A549 (cell line): ENCODE measurements at regions not wholly inside any gene's neighbourhood (a gene's known extent, or its start where the extent isn't known, plus 50 kb on each side); places are given as distances from the start of the nearest gene placed in this dataset.

ENCODE experiments used
- ATAC-seq, 2 experiments: fragments of 200-7000 bp in 1 of 2; fragments of >200 bp in 1 of 2; cut with Nextera tagmentation in 1 of 2; cut with Tn5 transposase in 1 of 2; 3 replicates each; pipeline versions ENCODE4 v1.8.0 to v1.9.1; 2018 to 2020; ENCODE audit warnings: mild to moderate bottlenecking in 1 of 2, moderate library complexity in 1 of 2
- CTCF ChIA-PET: fragments of 300-600 bp; sonication (Branson Sonifier 250); formaldehyde crosslinking; extraction: SDS; loops from one replicate; lab custom pipeline; 2021; ENCODE audit warnings: antibody characterized with exemption, inconsistent platforms; lab: Yijun Ruan, JAX
- POLR2A ChIA-PET: fragments of 350-600 bp; formaldehyde crosslinking; extraction: SDS; loops from one replicate; lab custom pipeline; 2021; ENCODE audit warnings: antibody characterized with exemption, inconsistent platforms; lab: Yijun Ruan, JAX
- DNase-seq, 2 experiments: peaks; one replicate each; pipeline versions ENCODE4 v3.0.0 to v3.0.0-alpha.2; 2011 to 2016; ENCODE audit warnings: low read depth in 1 of 2, low spot score in 1 of 2
- FAIRE-seq: peaks from 2 replicates; lab custom pipeline; 2011; peaks lifted over from hg19 to GRCh38; lab: Jason Lieb, UNC
- H3K27ac ChIP-seq, 2 experiments: fragments of >200 bp; sonication (Bioruptor Twin); formaldehyde crosslinking; 3 replicates each; pipeline ENCODE4 v1.5.1; 2016 to 2017
- H3K4me1 ChIP-seq: fragments of >200 bp; sonication (Bioruptor Twin); formaldehyde crosslinking; 3 replicates; pipeline ENCODE4 v1.6.1; 2016
- H3K4me2 ChIP-seq: fragments of >200 bp; sonication (Bioruptor Twin); formaldehyde crosslinking; 3 replicates; pipeline ENCODE4 v1.6.1; 2016
- H3K4me3 ChIP-seq: fragments of >200 bp; sonication (Bioruptor Twin); formaldehyde crosslinking; 3 replicates; pipeline ENCODE4 v1.5.1; 2016
- H3K9me3 ChIP-seq: fragments of >200 bp; sonication (Bioruptor Twin); formaldehyde crosslinking; 3 replicates; pipeline ENCODE4 v1.6.1; 2016
- BHLHE40 ChIP-seq: IDR thresholded peaks from 2 replicates; pipeline ENCODE4 v1.6.1; 2012; ENCODE audit warnings: low read depth, low read length, inconsistent platforms
- CEBPB ChIP-seq, 2 experiments: fragments of >200 bp in 1 of 2; sonication (Bioruptor Twin) in 1 of 2; formaldehyde crosslinking in 1 of 2; IDR thresholded peaks; 2 replicates each; pipeline ENCODE4 v1.6.1; 2012 to 2016
- EHF ChIP-seq: fragments of 250-450 bp; sonication (Bioruptor Pico); IDR thresholded peaks from 2 replicates; pipeline ENCODE4 v1.5.0; 2020; ENCODE audit warnings: mild to moderate bottlenecking
- EHMT2 ChIP-seq: fragments of 200-600 bp; sonication (generic); IDR thresholded peaks from 2 replicates; pipeline ENCODE4 v1.6.1; 2016; ENCODE audit warnings: antibody characterized with exemption, low read depth, mild to moderate bottlenecking, moderate library complexity
- EP300 ChIP-seq, 2 experiments: fragments of >200 bp; sonication (Bioruptor Twin); formaldehyde crosslinking; IDR thresholded peaks; 2 replicates in 1 of 2; 3 replicates in 1 of 2; pipeline ENCODE4 v1.6.1; 2016 to 2017
- ESRRA ChIP-seq: fragments of 150-350 bp; IDR thresholded peaks from 2 replicates; pipeline ENCODE4 v1.6.1; 2014; ENCODE audit warnings: mild to moderate bottlenecking, low read length, borderline replicate concordance
- FOSL2 ChIP-seq, 2 experiments: fragments of 450-650 bp in 1 of 2; fragments of >200 bp in 1 of 2; sonication (Bioruptor Twin) in 1 of 2; formaldehyde crosslinking; IDR thresholded peaks; 2 replicates each; pipeline versions ENCODE4 v1.5.0 to v1.6.1; 2016 to 2020; ENCODE audit warnings: mild to moderate bottlenecking in 1 of 2, moderate library complexity in 1 of 2
- GATA3 ChIP-seq: IDR thresholded peaks from 2 replicates; pipeline ENCODE4 v1.6.1; 2012; ENCODE audit warnings: borderline replicate concordance
- HDAC2 ChIP-seq: fragments of 200-600 bp; sonication (generic); IDR thresholded peaks from 2 replicates; pipeline ENCODE4 v1.6.1; 2016
- HEYL ChIP-seq: fragments of 250-450 bp; sonication (Bioruptor Pico); IDR thresholded peaks from 2 replicates; pipeline ENCODE4 v1.8.0; 2021; ENCODE audit warnings: mild to moderate bottlenecking, moderate library complexity
- HOXB13 ChIP-seq: fragments of 250-450 bp; sonication (Bioruptor Pico); IDR thresholded peaks from 2 replicates; pipeline ENCODE4 v1.5.0; 2020; ENCODE audit warnings: low read depth, mild to moderate bottlenecking, moderate library complexity
- HOXB5 ChIP-seq: fragments of 250-450 bp; sonication (Bioruptor Pico); IDR thresholded peaks from 2 replicates; pipeline ENCODE4 v1.5.0; 2020; ENCODE audit warnings: mild to moderate bottlenecking, moderate library complexity
- KDM5A ChIP-seq: fragments of 200-600 bp; sonication (generic); IDR thresholded peaks from 2 replicates; pipeline ENCODE4 v1.6.1; 2016; ENCODE audit warnings: antibody characterized with exemption, mild to moderate bottlenecking
- MAFK ChIP-seq: fragments of 450-650 bp; IDR thresholded peaks from 2 replicates; pipeline ENCODE4 v1.6.1; 2014; ENCODE audit not compliant: partially characterized antibody
- MYC ChIP-seq: IDR thresholded peaks from 2 replicates; pipeline ENCODE4 v1.6.1; 2012; ENCODE audit warnings: mild to moderate bottlenecking, inconsistent platforms, low read length, improper control_type of control experiment, borderline replicate concordance
- POLR2AphosphoS2 ChIP-seq: conservative IDR thresholded peaks from 2 replicates; pipeline ENCODE4 v1.6.1; 2012; ENCODE audit warnings: low read length, improper control_type of control experiment, inconsistent platforms
- SREBF2 ChIP-seq: fragments of 450-650 bp; IDR thresholded peaks from 2 replicates; pipeline ENCODE4 v1.6.1; 2014; ENCODE audit warnings: mild to moderate bottlenecking, moderate library complexity
- TFCP2L1 ChIP-seq: fragments of 250-450 bp; sonication (Bioruptor Pico); IDR thresholded peaks from 2 replicates; pipeline ENCODE4 v1.5.0; 2021; ENCODE audit warnings: mild to moderate bottlenecking
- ZC3H11A ChIP-seq: fragments of 450-650 bp; IDR thresholded peaks from 2 replicates; pipeline ENCODE4 v1.6.1; 2014; ENCODE audit warnings: antibody characterized with exemption, mild to moderate bottlenecking
- ZNF302 ChIP-seq: fragments of 250-450 bp; sonication (Bioruptor Pico); IDR thresholded peaks from 2 replicates; pipeline ENCODE4 v1.9.0; 2021; ENCODE audit warnings: inconsistent platforms, mild to moderate bottlenecking, moderate library complexity
- WGBS: methylation state at CpG from one replicate; pipeline ENCODE4 v1.1.6; 2017; ENCODE audit errors: missing lambda C conversion rate; 5-methylcytosine and 5-hydroxymethylcytosine counted together
- TF ChIP-seq, protein P1 (sequence below): IDR thresholded peaks from 2 replicates; pipeline ENCODE4 v1.6.1; 2012
- TF ChIP-seq, protein P2 (sequence below): fragments of >200 bp; sonication (Bioruptor Twin); formaldehyde crosslinking; IDR thresholded peaks from 3 replicates; pipeline ENCODE4 v1.5.1; 2016
- TF ChIP-seq, protein P3 (sequence below): fragments of 250-450 bp; sonication (Bioruptor Pico); IDR thresholded peaks from 2 replicates; pipeline ENCODE4 v1.5.0; 2021; ENCODE audit warnings: mild to moderate bottlenecking, moderate library complexity, borderline replicate concordance
- TF ChIP-seq, protein P4 (sequence below): fragments of 250-450 bp; sonication (Bioruptor Pico); IDR thresholded peaks from 2 replicates; pipeline ENCODE4 v1.5.0; 2020; ENCODE audit warnings: low read depth, mild to moderate bottlenecking, moderate library complexity
- TF ChIP-seq, protein P5 (sequence below): fragments of >200 bp; sonication (Bioruptor Twin); formaldehyde crosslinking; IDR thresholded peaks from 3 replicates; pipeline ENCODE4 v1.6.1; 2016
- TF ChIP-seq, protein P6 (sequence below): fragments of >200 bp; sonication (Bioruptor Twin); formaldehyde crosslinking; IDR thresholded peaks from 2 replicates; pipeline ENCODE4 v1.6.1; 2016
- TF ChIP-seq, protein P7 (sequence below): fragments of 200-600 bp; sonication (generic); IDR thresholded peaks from 2 replicates; pipeline ENCODE4 v1.6.1; 2016; ENCODE audit warnings: antibody characterized with exemption, mild to moderate bottlenecking, moderate library complexity

DNA sequence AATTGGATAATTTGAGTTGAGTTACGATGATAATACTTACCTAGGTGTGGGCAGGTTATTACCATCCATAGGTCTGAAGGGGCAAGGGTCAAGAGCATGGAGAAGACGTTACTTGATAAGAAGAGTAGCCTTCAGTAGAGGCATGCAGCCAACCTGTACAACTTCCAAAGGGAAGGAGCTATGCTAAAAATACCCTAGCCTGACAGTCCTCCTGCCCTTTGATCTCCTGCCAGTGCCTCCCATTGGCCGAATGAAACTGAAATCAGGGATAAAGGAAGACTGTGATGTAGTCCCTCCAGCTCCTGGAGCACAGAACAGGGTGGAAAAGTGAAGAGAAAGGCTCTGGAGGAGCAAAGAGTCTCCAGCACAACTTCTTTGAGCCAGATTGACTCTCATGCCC, 487.4 kb downstream of the ADCYAP1 start:
- FAIRE-seq: no peak
- CTCF ChIA-PET: no interaction called here
- TF ChIP-seq CEBPB (IDR thresholded peaks at IDR 0.05): no peak
- TF ChIP-seq ZC3H11A: no peak
- no peak for TF ChIP-seq MYC
- TF ChIP-seq, protein P1, sequence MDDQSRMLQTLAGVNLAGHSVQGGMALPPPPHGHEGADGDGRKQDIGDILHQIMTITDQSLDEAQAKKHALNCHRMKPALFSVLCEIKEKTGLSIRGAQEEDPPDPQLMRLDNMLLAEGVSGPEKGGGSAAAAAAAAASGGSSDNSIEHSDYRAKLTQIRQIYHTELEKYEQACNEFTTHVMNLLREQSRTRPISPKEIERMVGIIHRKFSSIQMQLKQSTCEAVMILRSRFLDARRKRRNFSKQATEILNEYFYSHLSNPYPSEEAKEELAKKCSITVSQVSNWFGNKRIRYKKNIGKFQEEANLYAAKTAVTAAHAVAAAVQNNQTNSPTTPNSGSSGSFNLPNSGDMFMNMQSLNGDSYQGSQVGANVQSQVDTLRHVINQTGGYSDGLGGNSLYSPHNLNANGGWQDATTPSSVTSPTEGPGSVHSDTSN: no peak
- TF ChIP-seq EP300 (IDR thresholded peaks at IDR 0.05): no peak
- TF ChIP-seq MAFK: no peak
- no peak for TF ChIP-seq FOSL2 (IDR thresholded peaks at IDR 0.05)
- no peak for TF ChIP-seq FOSL2 (CRISPR knock-in tag; IDR thresholded peaks at IDR 0.05)
- TF ChIP-seq, protein P2, sequence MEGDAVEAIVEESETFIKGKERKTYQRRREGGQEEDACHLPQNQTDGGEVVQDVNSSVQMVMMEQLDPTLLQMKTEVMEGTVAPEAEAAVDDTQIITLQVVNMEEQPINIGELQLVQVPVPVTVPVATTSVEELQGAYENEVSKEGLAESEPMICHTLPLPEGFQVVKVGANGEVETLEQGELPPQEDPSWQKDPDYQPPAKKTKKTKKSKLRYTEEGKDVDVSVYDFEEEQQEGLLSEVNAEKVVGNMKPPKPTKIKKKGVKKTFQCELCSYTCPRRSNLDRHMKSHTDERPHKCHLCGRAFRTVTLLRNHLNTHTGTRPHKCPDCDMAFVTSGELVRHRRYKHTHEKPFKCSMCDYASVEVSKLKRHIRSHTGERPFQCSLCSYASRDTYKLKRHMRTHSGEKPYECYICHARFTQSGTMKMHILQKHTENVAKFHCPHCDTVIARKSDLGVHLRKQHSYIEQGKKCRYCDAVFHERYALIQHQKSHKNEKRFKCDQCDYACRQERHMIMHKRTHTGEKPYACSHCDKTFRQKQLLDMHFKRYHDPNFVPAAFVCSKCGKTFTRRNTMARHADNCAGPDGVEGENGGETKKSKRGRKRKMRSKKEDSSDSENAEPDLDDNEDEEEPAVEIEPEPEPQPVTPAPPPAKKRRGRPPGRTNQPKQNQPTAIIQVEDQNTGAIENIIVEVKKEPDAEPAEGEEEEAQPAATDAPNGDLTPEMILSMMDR: no peak
- no peak for TF ChIP-seq ZNF302 (CRISPR knock-in tag)
- TF ChIP-seq, protein P3, sequence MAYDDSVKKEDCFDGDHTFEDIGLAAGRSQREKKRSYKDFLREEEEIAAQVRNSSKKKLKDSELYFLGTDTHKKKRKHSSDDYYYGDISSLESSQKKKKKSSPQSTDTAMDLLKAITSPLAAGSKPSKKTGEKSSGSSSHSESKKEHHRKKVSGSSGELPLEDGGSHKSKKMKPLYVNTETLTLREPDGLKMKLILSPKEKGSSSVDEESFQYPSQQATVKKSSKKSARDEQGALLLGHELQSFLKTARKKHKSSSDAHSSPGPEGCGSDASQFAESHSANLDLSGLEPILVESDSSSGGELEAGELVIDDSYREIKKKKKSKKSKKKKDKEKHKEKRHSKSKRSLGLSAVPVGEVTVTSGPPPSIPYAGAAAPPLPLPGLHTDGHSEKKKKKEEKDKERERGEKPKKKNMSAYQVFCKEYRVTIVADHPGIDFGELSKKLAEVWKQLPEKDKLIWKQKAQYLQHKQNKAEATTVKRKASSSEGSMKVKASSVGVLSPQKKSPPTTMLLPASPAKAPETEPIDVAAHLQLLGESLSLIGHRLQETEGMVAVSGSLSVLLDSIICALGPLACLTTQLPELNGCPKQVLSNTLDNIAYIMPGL (CRISPR knock-in tag): no peak
- TF ChIP-seq ESRRA: no peak
- no peak for TF ChIP-seq HDAC2
- TF ChIP-seq, protein P4, sequence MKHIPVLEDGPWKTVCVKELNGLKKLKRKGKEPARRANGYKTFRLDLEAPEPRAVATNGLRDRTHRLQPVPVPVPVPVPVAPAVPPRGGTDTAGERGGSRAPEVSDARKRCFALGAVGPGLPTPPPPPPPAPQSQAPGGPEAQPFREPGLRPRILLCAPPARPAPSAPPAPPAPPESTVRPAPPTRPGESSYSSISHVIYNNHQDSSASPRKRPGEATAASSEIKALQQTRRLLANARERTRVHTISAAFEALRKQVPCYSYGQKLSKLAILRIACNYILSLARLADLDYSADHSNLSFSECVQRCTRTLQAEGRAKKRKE (CRISPR knock-in tag): no peak
- no peak for TF ChIP-seq POLR2AphosphoS2
- no peak for TF ChIP-seq TFCP2L1 (CRISPR knock-in tag)
- TF ChIP-seq HEYL (CRISPR knock-in tag): no peak
- no peak for TF ChIP-seq EHF (CRISPR knock-in tag)
- no peak for TF ChIP-seq GATA3
- TF ChIP-seq BHLHE40: no peak
- Histone ChIP-seq H3K27ac (no peak overlapping the region), H3K4me3 (no peak overlapping the region), H3K4me2 (no peak overlapping the region), H3K4me1 (0 out of 3 replicates have a peak, but pooled peaks cover 4% of the 10 kb centered on the region), H3K9me3 (no peaks in the 10 kb centered on the region)
- 31% methylated on average over 3 of the region's 3 CpGs for WGBS
- no peak for DNase-seq
- POLR2A ChIA-PET: no interaction called here
- ATAC-seq: no peak

DNA sequence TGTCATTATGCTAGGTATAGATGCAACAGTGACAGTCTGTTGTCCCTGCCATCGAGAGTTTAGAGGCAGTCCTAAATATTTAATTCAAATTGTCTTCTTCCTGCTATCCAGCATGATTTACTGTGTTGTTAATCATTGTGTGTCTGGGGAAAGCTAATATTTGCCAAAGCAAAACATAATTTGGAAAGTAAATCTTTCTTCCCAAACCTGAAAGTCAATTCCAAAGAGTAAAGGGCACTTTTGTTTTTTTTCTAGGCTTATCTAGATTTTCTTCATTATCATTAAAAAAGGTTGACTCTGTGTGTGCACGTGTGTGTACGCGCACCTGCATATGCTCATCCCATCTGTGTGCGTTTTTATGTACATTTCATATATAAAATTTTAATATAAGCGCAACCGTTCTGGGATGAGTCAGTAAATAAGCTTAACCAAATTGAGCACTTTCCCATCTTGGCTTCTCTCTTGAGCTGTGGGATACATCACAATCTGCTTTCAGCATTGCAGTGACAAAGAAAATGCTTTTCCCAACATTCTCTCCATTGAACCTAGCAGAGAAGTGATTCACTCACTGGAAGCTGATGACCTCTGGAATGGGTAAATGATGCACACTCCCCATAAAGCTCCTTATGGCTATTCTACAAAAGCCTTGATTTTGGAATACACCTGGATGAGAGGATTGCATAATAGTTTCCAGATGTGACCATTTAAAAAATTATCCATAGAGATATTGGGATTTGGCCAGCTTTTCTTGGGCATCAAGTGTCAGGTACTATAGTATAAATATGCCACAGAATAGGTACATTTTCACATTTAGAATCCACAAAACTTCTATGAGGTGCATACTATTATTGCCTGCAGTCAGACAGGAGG, 488.4 kb downstream of the ADCYAP1 start:
- ATAC-seq: no peak
- CTCF ChIA-PET: no interaction called here
- TF ChIP-seq, protein P5, sequence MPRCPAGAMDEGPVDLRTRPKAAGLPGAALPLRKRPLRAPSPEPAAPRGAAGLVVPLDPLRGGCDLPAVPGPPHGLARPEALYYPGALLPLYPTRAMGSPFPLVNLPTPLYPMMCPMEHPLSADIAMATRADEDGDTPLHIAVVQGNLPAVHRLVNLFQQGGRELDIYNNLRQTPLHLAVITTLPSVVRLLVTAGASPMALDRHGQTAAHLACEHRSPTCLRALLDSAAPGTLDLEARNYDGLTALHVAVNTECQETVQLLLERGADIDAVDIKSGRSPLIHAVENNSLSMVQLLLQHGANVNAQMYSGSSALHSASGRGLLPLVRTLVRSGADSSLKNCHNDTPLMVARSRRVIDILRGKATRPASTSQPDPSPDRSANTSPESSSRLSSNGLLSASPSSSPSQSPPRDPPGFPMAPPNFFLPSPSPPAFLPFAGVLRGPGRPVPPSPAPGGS: no peak
- TF ChIP-seq KDM5A: no peak
- no peak for TF ChIP-seq SREBF2
- no peak for TF ChIP-seq EHMT2
- TF ChIP-seq, protein P6, sequence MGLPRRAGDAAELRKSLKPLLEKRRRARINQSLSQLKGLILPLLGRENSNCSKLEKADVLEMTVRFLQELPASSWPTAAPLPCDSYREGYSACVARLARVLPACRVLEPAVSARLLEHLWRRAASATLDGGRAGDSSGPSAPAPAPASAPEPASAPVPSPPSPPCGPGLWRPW: no peak
- no peak for TF ChIP-seq BHLHE40
- no peak for TF ChIP-seq HOXB5 (CRISPR knock-in tag)
- no peak for TF ChIP-seq HOXB13 (CRISPR knock-in tag)
- TF ChIP-seq, protein P7, sequence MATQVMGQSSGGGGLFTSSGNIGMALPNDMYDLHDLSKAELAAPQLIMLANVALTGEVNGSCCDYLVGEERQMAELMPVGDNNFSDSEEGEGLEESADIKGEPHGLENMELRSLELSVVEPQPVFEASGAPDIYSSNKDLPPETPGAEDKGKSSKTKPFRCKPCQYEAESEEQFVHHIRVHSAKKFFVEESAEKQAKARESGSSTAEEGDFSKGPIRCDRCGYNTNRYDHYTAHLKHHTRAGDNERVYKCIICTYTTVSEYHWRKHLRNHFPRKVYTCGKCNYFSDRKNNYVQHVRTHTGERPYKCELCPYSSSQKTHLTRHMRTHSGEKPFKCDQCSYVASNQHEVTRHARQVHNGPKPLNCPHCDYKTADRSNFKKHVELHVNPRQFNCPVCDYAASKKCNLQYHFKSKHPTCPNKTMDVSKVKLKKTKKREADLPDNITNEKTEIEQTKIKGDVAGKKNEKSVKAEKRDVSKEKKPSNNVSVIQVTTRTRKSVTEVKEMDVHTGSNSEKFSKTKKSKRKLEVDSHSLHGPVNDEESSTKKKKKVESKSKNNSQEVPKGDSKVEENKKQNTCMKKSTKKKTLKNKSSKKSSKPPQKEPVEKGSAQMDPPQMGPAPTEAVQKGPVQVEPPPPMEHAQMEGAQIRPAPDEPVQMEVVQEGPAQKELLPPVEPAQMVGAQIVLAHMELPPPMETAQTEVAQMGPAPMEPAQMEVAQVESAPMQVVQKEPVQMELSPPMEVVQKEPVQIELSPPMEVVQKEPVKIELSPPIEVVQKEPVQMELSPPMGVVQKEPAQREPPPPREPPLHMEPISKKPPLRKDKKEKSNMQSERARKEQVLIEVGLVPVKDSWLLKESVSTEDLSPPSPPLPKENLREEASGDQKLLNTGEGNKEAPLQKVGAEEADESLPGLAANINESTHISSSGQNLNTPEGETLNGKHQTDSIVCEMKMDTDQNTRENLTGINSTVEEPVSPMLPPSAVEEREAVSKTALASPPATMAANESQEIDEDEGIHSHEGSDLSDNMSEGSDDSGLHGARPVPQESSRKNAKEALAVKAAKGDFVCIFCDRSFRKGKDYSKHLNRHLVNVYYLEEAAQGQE: no peak
- no peak for TF ChIP-seq GATA3

More for the DNA sequence above, 488.4 kb downstream of the ADCYAP1 start:
- WGBS: 30% methylated on average over 7 of the region's 7 CpGs
- DNase-seq (no peak), FAIRE-seq (no peak)
- Histone ChIP-seq H3K4me3 (no peak overlapping the region), H3K4me2 (no peak overlapping the region), H3K4me1 (0 out of 3 replicates have a peak, but pooled peaks cover 4% of the 10 kb centered on the region), H3K27ac (no peak overlapping the region), H3K9me3 (no peaks in the 10 kb centered on the region)
- POLR2A ChIA-PET: no interaction called here
